Neural cell (in vitro differentiated cells): ENCODE measurements at regions not wholly inside any gene's neighbourhood (a gene's known extent, or its start where the extent isn't known, plus 50 kb on each side); places are given as distances from the start of the nearest gene placed in this dataset.
"Not testable (repeated sequence)": the region's sequence is repeated elsewhere in the genome, so short reads cannot be mapped to it uniquely, and the experiment has no call there.

Experiments used
- CTCF ChIP-seq: fragments of 450-650 bp; IDR thresholded peaks from 2 replicates; pipeline ENCODE4 v1.5.1; 2014; ENCODE audit warnings: antibody characterized with exemption, mild to moderate bottlenecking, moderate library complexity; ENCODE audit not compliant: poor library complexity, severe bottlenecking
- TAF1 ChIP-seq: IDR thresholded peaks from 2 replicates; pipeline ENCODE4 v1.6.1; 2012; ENCODE audit warnings: low read depth

GRCh38 chrX:63242689-63243088 is 108.4 kb downstream of the SPIN4 start:
- TF ChIP-seq TAF1, CTCF: not testable (repeated sequence)
